RWPE2 (cell line): ENCODE measurements at regions not wholly inside any gene's neighbourhood (a gene's known extent, or its start where the extent isn't known, plus 50 kb on each side); places are given as distances from the start of the nearest gene placed in this dataset.

ENCODE experiments used
- ATAC-seq: fragments of 200-7000 bp; cut with Tn5 transposase; 3 replicates; pipeline ENCODE4 v1.9.1; 2021; ENCODE audit warnings: low read depth
- DNase-seq: peaks from one replicate; pipeline ENCODE4 v3.0.0-alpha.2; 2020; ENCODE audit warnings: low spot score
- H3K27ac ChIP-seq: fragments of 450-650 bp; 2 replicates; pipeline ENCODE4 v1.5.1; 2017; ENCODE audit warnings: mild to moderate bottlenecking; ENCODE audit not compliant: poor library complexity, severe bottlenecking
- H3K27me3 ChIP-seq: fragments of 250-450 bp; sonication (Bioruptor Pico); 2 replicates; pipeline ENCODE4 v1.5.1; 2021; ENCODE audit warnings: mild to moderate bottlenecking, moderate library complexity; ENCODE audit not compliant: insufficient read depth, poor library complexity, severe bottlenecking
- H3K36me3 ChIP-seq: fragments of 250-450 bp; sonication (Bioruptor Pico); 2 replicates; pipeline ENCODE4 v1.5.1; 2020; ENCODE audit warnings: low read depth, mild to moderate bottlenecking, moderate library complexity
- H3K4me1 ChIP-seq: fragments of 250-450 bp; sonication (Bioruptor Pico); 2 replicates; pipeline ENCODE4 v1.5.1; 2021; ENCODE audit warnings: mild to moderate bottlenecking, moderate library complexity; ENCODE audit not compliant: insufficient read depth, poor library complexity, severe bottlenecking
- H3K4me3 ChIP-seq: fragments of 250-450 bp; sonication (Bioruptor Pico); 2 replicates; pipeline ENCODE4 v1.5.1; 2021; ENCODE audit warnings: mild to moderate bottlenecking, moderate library complexity; ENCODE audit not compliant: severe bottlenecking
- H3K9me3 ChIP-seq: fragments of 250-450 bp; sonication (Bioruptor Pico); 2 replicates; pipeline ENCODE4 v1.5.1; 2021; ENCODE audit warnings: mild to moderate bottlenecking, moderate library complexity; ENCODE audit not compliant: severe bottlenecking
- TF ChIP-seq, protein P1 (sequence below): fragments of 450-650 bp; IDR thresholded peaks from one replicate; pipeline ENCODE4 v1.5.1; 2017; ENCODE audit warnings: mild to moderate bottlenecking, moderate library complexity; ENCODE audit not compliant: poor library complexity, severe bottlenecking

DNA sequence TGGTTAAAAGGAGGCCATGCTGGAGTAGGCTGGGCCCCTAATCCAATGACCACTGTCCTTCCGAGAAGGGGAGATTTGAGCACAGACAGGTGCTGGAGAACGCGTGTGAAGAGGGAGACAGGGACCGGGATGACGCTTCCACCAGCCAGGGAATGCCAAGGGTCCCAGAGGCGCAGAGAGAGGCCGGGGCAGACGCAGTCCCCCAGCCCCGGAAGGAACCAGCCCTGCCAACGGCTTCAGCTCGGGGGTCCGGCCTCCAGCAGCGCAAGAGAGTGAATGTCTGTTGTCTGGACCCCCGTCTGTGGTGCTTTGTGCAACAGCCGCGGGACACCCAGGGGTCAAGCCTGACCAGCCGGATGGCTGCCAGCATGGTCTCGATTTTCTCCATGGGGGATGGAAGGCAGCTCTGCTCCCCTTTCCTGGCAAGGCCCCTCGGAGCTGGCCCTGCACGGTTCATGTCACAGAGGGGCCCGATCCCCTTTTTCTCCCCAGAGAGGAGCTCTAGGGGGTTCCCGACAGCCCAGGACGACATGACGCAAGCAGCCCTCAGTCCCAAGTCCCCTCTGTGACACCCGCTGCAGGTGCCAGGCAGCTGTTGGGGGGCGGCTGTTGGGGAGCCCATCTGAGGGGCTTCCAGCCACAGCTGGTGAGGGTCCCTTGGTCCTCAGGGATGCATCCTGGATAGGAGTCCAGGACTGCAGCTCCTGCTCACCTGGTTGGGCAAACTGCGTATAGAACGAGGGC lies 73.5 kb downstream of the SIK1 start:
- H3K27me3 ChIP-seq = no peaks in the 10 kb centered on the region
- ATAC-seq = no peak
- peaks cover 3% of the 10 kb centered on the region for H3K4me1 ChIP-seq
- no peak overlapping the region for H3K27ac ChIP-seq
- no peak for DNase-seq
- H3K4me3 ChIP-seq = no peak overlapping the region
- TF ChIP-seq, protein P1, sequence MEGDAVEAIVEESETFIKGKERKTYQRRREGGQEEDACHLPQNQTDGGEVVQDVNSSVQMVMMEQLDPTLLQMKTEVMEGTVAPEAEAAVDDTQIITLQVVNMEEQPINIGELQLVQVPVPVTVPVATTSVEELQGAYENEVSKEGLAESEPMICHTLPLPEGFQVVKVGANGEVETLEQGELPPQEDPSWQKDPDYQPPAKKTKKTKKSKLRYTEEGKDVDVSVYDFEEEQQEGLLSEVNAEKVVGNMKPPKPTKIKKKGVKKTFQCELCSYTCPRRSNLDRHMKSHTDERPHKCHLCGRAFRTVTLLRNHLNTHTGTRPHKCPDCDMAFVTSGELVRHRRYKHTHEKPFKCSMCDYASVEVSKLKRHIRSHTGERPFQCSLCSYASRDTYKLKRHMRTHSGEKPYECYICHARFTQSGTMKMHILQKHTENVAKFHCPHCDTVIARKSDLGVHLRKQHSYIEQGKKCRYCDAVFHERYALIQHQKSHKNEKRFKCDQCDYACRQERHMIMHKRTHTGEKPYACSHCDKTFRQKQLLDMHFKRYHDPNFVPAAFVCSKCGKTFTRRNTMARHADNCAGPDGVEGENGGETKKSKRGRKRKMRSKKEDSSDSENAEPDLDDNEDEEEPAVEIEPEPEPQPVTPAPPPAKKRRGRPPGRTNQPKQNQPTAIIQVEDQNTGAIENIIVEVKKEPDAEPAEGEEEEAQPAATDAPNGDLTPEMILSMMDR = no peak
- H3K9me3 ChIP-seq = no peaks in the 10 kb centered on the region
- H3K36me3 ChIP-seq = no peaks in the 10 kb centered on the region

DNA sequence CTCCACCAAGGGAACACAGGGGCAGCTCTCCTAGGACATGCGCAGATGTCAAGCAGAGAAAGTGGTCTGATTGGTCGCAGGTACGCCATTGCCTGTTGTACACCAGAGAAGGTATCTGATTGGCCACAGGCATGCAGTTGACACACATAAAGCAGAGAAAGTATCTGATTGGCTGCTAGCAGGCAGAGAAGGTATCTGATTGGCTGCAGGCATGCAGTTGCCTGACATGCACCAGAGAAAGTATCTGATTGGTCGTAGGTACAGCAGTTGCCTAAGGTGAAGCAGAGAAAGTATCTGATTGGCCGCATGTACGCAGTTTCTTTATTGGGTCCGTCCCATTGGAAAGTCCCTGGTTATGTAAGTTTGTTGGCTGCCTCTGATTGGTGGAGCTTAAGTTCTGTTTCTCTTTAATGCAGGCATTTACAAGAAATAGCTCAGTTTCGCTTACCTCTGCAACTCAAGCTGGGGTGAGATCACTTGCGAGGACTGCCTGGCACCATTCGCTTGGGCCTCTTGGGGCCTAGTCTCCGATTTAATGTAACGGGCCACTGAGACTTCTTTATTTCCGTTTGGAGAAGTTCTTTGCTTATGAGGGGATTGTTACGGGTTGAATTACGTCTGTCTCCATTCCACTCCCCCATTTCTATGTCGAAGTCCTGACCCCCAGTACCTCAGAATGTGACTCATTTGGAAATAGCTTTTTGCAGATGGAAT lies 74.2 kb downstream of the SIK1 start:
- Histone ChIP-seq H3K4me1 (peaks cover 3% of the 10 kb centered on the region), H3K9me3 (no peaks in the 10 kb centered on the region), H3K36me3 (no peaks in the 10 kb centered on the region), H3K4me3 (no peak overlapping the region), H3K27me3 (no peaks in the 10 kb centered on the region), H3K27ac (no peak overlapping the region)
- DNase-seq (no peak), ATAC-seq (no peak; the same call in 2 of the 3 replicates)
- TF ChIP-seq, protein P1 = no peak

DNA sequence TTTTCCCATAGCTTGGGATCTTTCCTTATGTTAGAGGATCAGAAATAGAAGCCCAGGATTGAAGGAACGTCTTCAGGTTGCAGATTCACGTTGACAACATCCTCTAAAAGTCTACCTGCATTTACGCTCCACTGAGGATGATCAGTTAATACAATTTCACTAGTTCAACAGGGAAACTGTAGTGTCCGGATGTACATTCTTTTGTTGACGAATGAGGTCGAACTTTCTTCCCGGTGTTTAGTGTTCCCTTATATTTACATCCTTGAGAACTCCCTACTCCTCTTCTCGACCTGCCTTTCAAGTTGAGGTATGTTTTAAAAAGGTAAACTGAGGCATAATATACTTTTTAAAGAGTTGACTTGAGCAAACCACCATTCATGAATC lies 74.8 kb downstream of the SIK1 start:
- Histone ChIP-seq H3K9me3 (no peaks in the 10 kb centered on the region), H3K4me3 (no peak overlapping the region), H3K27me3 (no peaks in the 10 kb centered on the region), H3K27ac (no peak overlapping the region), H3K36me3 (no peaks in the 10 kb centered on the region), H3K4me1 (peaks cover 3% of the 10 kb centered on the region)
- TF ChIP-seq, protein P1 = no peak
- DNase-seq (no peak), ATAC-seq (no peak)

DNA sequence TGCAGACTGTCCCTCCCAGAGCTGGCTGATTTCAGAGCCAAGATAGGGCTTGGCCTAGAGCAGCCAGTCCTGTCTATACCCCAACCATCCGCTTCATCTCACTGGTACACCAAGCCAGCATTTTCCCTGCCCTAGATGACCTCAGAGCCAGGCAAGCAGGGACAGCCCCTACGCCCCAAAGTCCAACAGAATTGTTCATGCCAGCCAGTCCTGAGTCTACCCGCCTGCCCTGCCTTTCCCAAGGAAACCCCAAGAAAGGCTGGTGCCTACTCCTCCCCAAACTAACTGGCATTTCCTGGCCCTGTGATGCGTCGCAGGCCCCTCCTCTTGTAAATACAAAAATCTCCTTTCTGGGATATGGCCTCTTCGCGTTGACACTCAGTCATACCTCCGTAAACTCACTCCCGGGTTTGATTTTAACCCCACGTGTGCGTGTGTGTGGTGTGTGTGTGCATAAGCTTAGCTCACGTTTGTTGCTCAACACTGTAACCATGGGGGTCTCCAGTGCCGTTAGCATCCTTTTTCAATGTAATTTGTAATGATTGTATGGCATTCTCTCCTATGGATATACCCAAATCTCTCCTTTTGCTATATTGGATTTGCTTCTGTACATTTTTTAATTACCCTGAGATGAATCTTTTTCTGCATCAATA lies 75.3 kb downstream of the SIK1 start:
- Histone ChIP-seq H3K4me1 (peaks cover 3% of the 10 kb centered on the region), H3K9me3 (no peaks in the 10 kb centered on the region), H3K27me3 (no peaks in the 10 kb centered on the region), H3K36me3 (no peaks in the 10 kb centered on the region), H3K4me3 (no peak overlapping the region), H3K27ac (no peak overlapping the region)
- TF ChIP-seq, protein P1 = no peak
- ATAC-seq (peak; percentile 26; the same call in 1 of the 3 replicates), DNase-seq (no peak)
